ENCODE measurements at regions not wholly inside any gene's neighbourhood (a gene's known extent, or its start where the extent isn't known, plus 50 kb on each side); places are given as distances from the start of the nearest gene placed in this dataset.

GRCh38 chr13:59354665-59355369 is 808.9 kb downstream of the DIAPH3 start:
- DNase-seq, result no peak
- intact Hi-C loops (cut with micrococcal nuclease; ENCODE audit: unreplicated experiment), result no loop called here
- POLR2A ChIA-PET (ENCODE audit: unreplicated experiment), result no interaction called here

DNA sequence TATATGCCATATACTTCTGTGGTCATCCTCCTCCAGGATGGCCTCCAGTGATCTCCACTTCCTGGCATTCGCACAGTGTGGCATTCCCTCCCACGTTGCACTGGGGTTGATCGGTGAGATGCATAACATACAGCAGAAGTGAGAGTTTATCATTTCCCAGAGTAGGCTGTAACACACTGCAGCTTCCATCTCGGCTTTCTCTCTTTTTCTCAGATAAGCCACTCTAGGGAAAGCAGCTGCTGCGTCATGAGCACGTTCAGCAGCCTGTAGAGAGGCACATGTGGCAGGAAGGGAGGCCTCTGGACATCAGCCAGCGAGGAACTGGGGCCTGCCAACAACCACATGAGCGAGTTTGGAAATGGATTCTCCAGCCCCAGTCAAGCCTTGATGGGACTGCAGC is 807.1 kb downstream of the DIAPH3 start:
- no peaks in the 10 kb centered on the region for H3K36me3 ChIP-seq (ENCODE audit: low read depth)
- intact Hi-C loops (cut with micrococcal nuclease; ENCODE audit: unreplicated experiment), result no loop called here
- H3F3A ChIP-seq (ENCODE audit: insufficient read depth, low read depth), result no peaks in the 10 kb centered on the region
- BruUV-seq (replicated peaks), result no TSS peak
- TF ChIP-seq EZH2 (IDR thresholded peaks at IDR 0.05; ENCODE audit: low read depth) (no peak), CTCF (conservative IDR thresholded peaks at IDR 0.05) (no peak)
- no peak overlapping the region for H2AFZ ChIP-seq
- no peak overlapping the region for H3K4me2 ChIP-seq
- no peaks in the 10 kb centered on the region for H3K9me2 ChIP-seq (ENCODE audit: insufficient read depth)
- no peaks in the 10 kb centered on the region for H3K27me3 ChIP-seq (ENCODE audit: insufficient read depth, low read depth)
- H4K20me1 ChIP-seq (ENCODE audit: insufficient read depth), result no peaks in the 10 kb centered on the region
- no peaks in the 10 kb centered on the region for H3K9me3 ChIP-seq (ENCODE audit: insufficient read depth, low read depth)
- H3K79me2 ChIP-seq (ENCODE audit: low read depth), result no peaks in the 10 kb centered on the region
- ChIA-PET CTCF (no interaction called here), POLR2A (ENCODE audit: unreplicated experiment) (no interaction called here)
- no peak for DNase-seq
- no peak overlapping the region for H3K4me3 ChIP-seq
- no peaks in the 10 kb centered on the region for H3K4me1 ChIP-seq (replicated peaks; ENCODE audit: insufficient read depth)
- H3K27ac ChIP-seq, result no peak overlapping the region

More at GRCh38 chr13:59354665-59355369, 808.9 kb downstream of the DIAPH3 start:
- BruUV-seq (replicated peaks), result no TSS peak
- Histone ChIP-seq H3F3A (ENCODE audit: insufficient read depth, low read depth) (no peaks in the 10 kb centered on the region), H3K4me2 (no peak overlapping the region), H2AFZ (no peak overlapping the region), H3K4me1 (replicated peaks; ENCODE audit: insufficient read depth) (no peaks in the 10 kb centered on the region), H3K27ac (no peak overlapping the region), H3K79me2 (ENCODE audit: low read depth) (no peaks in the 10 kb centered on the region), H3K9me2 (ENCODE audit: insufficient read depth) (no peaks in the 10 kb centered on the region), H3K9me3 (ENCODE audit: insufficient read depth, low read depth) (no peaks in the 10 kb centered on the region), H3K27me3 (ENCODE audit: insufficient read depth, low read depth) (no peaks in the 10 kb centered on the region), H3K4me3 (no peak overlapping the region), H3K36me3 (ENCODE audit: low read depth) (no peaks in the 10 kb centered on the region), H4K20me1 (ENCODE audit: insufficient read depth) (no peaks in the 10 kb centered on the region)
- CTCF ChIA-PET, result no interaction called here
- TF ChIP-seq EZH2 (IDR thresholded peaks at IDR 0.05; ENCODE audit: low read depth), result no peak
- TF ChIP-seq CTCF (conservative IDR thresholded peaks at IDR 0.05), result no peak

DNA sequence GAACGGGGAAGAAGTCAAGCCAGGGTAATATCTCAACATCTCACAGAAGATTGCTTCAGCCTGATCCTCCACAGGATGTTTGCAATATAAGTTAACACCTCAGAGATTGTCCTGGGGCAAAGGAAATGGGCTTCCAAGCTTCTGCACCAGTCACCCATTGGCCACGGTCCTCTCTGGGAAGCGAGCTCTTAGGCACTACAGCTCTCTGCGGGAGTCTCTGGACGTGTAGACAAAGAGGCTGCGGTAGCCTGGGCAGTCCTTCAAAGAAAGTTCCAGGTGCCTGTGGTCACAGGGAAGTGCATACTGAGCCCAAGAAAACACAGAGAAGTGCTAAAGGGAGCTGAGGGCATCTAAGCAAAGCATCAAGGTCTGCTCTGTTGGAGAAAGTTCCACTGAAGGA is 805.7 kb downstream of the DIAPH3 start:
- no peaks in the 10 kb centered on the region for H4K20me1 ChIP-seq (ENCODE audit: insufficient read depth)
- no peaks in the 10 kb centered on the region for H3F3A ChIP-seq (ENCODE audit: insufficient read depth, low read depth)
- ChIA-PET POLR2A (ENCODE audit: unreplicated experiment) (no interaction called here), CTCF (no interaction called here)
- intact Hi-C loops (cut with micrococcal nuclease; ENCODE audit: unreplicated experiment), result no loop called here
- no peak overlapping the region for H3K27ac ChIP-seq
- no peak overlapping the region for H3K4me2 ChIP-seq
- H3K9me3 ChIP-seq (ENCODE audit: insufficient read depth, low read depth), result no peaks in the 10 kb centered on the region
- DNase-seq, result no peak
- H3K4me3 ChIP-seq, result no peak overlapping the region
- no TSS peak for BruUV-seq (replicated peaks)
- no peaks in the 10 kb centered on the region for H3K79me2 ChIP-seq (ENCODE audit: low read depth)
- TF ChIP-seq EZH2 (IDR thresholded peaks at IDR 0.05; ENCODE audit: low read depth), result no peak
- TF ChIP-seq CTCF (conservative IDR thresholded peaks at IDR 0.05), result no peak
- H3K4me1 ChIP-seq (replicated peaks; ENCODE audit: insufficient read depth), result no peaks in the 10 kb centered on the region
- H2AFZ ChIP-seq, result no peak overlapping the region
- H3K27me3 ChIP-seq (ENCODE audit: insufficient read depth, low read depth), result no peaks in the 10 kb centered on the region
- H3K9me2 ChIP-seq (ENCODE audit: insufficient read depth), result no peaks in the 10 kb centered on the region
- H3K36me3 ChIP-seq (ENCODE audit: low read depth), result no peaks in the 10 kb centered on the region
